Peyer's patch (tissue), 4 donors: ENCODE measurements at regions not wholly inside any gene's neighbourhood (a gene's known extent, or its start where the extent isn't known, plus 50 kb on each side); places are given as distances from the start of the nearest gene placed in this dataset.

Experiments
- DNase-seq, 3 donors: peaks; one replicate each; pipeline ENCODE4 v3.0.0-alpha.2; 2017 to 2019
- H3K27ac ChIP-seq, 4 donors: fragments of 200-600 bp; sonication (generic); one replicate each; pipeline ENCODE4 v1.5.1; 2016 to 2019
- H3K27me3 ChIP-seq, 2 donors: fragments of 200-600 bp; sonication (generic); one replicate each; pipeline ENCODE4 v1.5.1; 2019
- H3K36me3 ChIP-seq, 3 donors: fragments of 200-600 bp; sonication (generic); one replicate each; pipeline ENCODE4 v1.5.1; 2016 to 2019
- H3K4me1 ChIP-seq, 4 donors: fragments of 200-600 bp; sonication (generic); one replicate each; pipeline ENCODE4 v1.5.1; 2016 to 2019
- H3K4me3 ChIP-seq, 4 donors: fragments of 200-600 bp; sonication (generic); 1 replicate in 3 of 4; 2 replicates in 1 of 4; pipeline ENCODE4 v1.5.1; 2016 to 2019; ENCODE audit warnings: mild to moderate bottlenecking in 1 of 4
- H3K9me3 ChIP-seq, 4 donors: fragments of 200-600 bp; sonication (generic); one replicate each; pipeline ENCODE4 v1.5.1; 2016 to 2019; ENCODE audit warnings: mild to moderate bottlenecking in 1 of 4
- POLR2A ChIP-seq, 2 donors: fragments of 450-650 bp; IDR thresholded peaks; one replicate each; pipeline ENCODE4 v1.5.1; 2017; ENCODE audit warnings: antibody characterized with exemption in 2 of 2, mild to moderate bottlenecking in 2 of 2, moderate library complexity in 2 of 2
- TF ChIP-seq, protein P1 (sequence below), 6 experiments: fragments of 450-650 bp in 4 of 6; fragments of 200-600 bp in 2 of 6; sonication (generic) in 1 of 6; IDR thresholded peaks; one replicate each; pipeline ENCODE4 v1.5.1; 2017 to 2019; ENCODE audit warnings: antibody characterized with exemption in 6 of 6, mild to moderate bottlenecking in 3 of 6, moderate library complexity in 1 of 6

- Histone ChIP-seq H3K27me3 (no peaks in the 10 kb centered on the region), H3K27ac (no peak overlapping the region), H3K4me1 (no peaks in the 10 kb centered on the region), H3K36me3 (no peaks in the 10 kb centered on the region), H3K4me3 (no peak overlapping the region), H3K9me3 (no peaks in the 10 kb centered on the region)
- TF ChIP-seq, protein P1, sequence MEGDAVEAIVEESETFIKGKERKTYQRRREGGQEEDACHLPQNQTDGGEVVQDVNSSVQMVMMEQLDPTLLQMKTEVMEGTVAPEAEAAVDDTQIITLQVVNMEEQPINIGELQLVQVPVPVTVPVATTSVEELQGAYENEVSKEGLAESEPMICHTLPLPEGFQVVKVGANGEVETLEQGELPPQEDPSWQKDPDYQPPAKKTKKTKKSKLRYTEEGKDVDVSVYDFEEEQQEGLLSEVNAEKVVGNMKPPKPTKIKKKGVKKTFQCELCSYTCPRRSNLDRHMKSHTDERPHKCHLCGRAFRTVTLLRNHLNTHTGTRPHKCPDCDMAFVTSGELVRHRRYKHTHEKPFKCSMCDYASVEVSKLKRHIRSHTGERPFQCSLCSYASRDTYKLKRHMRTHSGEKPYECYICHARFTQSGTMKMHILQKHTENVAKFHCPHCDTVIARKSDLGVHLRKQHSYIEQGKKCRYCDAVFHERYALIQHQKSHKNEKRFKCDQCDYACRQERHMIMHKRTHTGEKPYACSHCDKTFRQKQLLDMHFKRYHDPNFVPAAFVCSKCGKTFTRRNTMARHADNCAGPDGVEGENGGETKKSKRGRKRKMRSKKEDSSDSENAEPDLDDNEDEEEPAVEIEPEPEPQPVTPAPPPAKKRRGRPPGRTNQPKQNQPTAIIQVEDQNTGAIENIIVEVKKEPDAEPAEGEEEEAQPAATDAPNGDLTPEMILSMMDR (IDR thresholded peaks at IDR 0.05), result no peak
- TF ChIP-seq POLR2A (IDR thresholded peaks at IDR 0.05), result no peak
- no peak for DNase-seq
These were observed 430.0 kb downstream of the SHQ1 start for GRCh38 chr3:72418244-72418643.

DNA sequence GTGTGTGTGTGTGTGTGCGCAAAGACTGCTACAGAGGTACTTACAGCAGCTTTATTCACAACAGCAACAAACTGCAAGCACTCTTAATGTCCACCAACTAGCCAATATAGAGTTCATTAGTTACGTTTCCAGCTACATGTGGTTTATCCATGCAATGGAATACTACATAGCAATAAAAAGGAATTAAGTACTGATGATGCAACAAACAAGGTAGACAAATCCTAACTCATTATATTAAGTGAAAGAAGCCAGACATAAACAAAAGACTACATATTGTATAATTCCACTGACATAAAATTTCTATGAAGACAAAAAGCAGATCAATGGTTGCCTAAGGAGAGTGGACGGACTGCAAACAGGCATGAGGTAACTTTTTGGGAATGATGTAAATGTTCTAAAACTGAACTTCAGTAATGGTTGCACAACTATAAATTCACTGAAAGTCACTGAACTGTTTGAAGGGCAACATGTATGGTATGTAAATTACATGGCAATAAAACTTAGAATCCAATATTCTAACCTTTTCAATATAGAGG is 433.7 kb downstream of the SHQ1 start:
- TF ChIP-seq, protein P1 (IDR thresholded peaks at IDR 0.05), result no peak
- no peak for TF ChIP-seq POLR2A (IDR thresholded peaks at IDR 0.05)
- no peaks in the 10 kb centered on the region for H3K27me3 ChIP-seq
- DNase-seq, result no peak
- H3K36me3 ChIP-seq, result no peaks in the 10 kb centered on the region
- H3K9me3 ChIP-seq, result no peaks in the 10 kb centered on the region
- H3K4me1 ChIP-seq, result peaks cover 0 to 11% (median 0%) of the 10 kb centered on the region in 4 donors
- no peak overlapping the region for H3K27ac ChIP-seq
- H3K4me3 ChIP-seq, result no peak overlapping the region

GRCh38 chr3:72413228-72413627 is 435.0 kb downstream of the SHQ1 start:
- H3K4me3 ChIP-seq, result no peak overlapping the region
- H3K27ac ChIP-seq, result no peak overlapping the region
- no peak for DNase-seq
- TF ChIP-seq POLR2A (IDR thresholded peaks at IDR 0.05), result no peak
- TF ChIP-seq, protein P1 (IDR thresholded peaks at IDR 0.05), result no peak
- no peaks in the 10 kb centered on the region for H3K36me3 ChIP-seq
- H3K9me3 ChIP-seq, result no peaks in the 10 kb centered on the region
- no peaks in the 10 kb centered on the region for H3K27me3 ChIP-seq
- peaks cover 0 to 19% (median 0%) of the 10 kb centered on the region in 4 donors for H3K4me1 ChIP-seq

DNA sequence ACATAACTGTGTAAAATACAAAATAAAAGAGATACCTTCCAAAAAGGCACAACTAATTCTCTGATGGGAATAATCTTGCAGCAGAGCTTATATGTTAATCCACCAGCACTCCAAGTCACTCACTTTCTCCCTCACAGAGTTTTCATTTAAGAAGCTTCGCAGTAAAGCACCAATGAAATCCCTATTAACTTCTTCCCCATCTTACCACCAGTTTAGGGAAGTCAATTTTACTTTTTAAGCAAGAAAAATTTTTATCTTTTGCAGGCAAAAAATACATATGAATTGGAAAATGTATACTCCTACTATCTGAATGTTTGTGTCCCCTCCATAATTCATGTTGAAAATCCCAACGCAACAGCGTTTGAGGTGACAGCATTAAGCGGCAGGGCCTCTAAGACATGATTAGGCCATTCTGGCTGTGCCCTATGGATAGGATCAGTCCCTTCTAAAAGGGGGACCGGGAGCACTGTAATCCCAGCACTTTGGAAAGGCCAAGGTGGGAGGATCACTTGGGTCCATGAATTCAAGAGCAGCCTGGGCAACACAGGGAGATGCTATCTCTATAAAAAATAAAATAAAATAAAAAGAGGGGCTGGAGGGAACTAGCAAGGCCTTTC is 435.8 kb downstream of the SHQ1 start:
- Histone ChIP-seq H3K27me3 (no peaks in the 10 kb centered on the region), H3K4me3 (no peak overlapping the region), H3K36me3 (no peaks in the 10 kb centered on the region), H3K4me1 (peaks cover 0 to 27% (median 0%) of the 10 kb centered on the region in 4 donors), H3K9me3 (no peaks in the 10 kb centered on the region), H3K27ac (no peak overlapping the region)
- no peak for DNase-seq
- no peak for TF ChIP-seq POLR2A (IDR thresholded peaks at IDR 0.05)
- TF ChIP-seq, protein P1 (IDR thresholded peaks at IDR 0.05), result no peak

DNA sequence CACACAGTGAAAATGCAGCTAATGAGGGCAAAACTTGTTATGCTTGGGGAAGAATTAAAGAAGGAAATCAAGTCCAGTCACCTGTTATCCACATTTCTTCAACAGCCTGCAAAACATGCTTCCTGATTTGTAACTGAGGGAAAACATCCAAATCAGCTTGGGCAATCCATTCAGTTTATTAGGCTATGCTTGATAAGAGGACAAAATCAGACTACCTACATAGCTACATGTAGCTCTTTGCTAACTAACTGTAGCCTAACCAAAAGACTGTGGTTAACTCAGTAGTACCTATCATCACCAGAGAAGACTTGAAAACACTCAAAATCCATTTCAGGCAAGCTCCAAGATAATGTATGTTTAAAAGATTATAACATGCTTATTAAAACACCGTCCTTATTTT is 436.4 kb downstream of the SHQ1 start:
- TF ChIP-seq, protein P1 (IDR thresholded peaks at IDR 0.05), result no peak
- no peak for TF ChIP-seq POLR2A (IDR thresholded peaks at IDR 0.05)
- Histone ChIP-seq H3K9me3 (no peaks in the 10 kb centered on the region), H3K4me3 (no peak overlapping the region), H3K27ac (no peak overlapping the region), H3K27me3 (no peaks in the 10 kb centered on the region), H3K36me3 (no peaks in the 10 kb centered on the region), H3K4me1 (peaks cover 0 to 29% (median 0%) of the 10 kb centered on the region in 4 donors)
- no peak for DNase-seq
